CMK (cell line): ENCODE measurements at regions not wholly inside any gene's neighbourhood (a gene's known extent, or its start where the extent isn't known, plus 50 kb on each side); places are given as distances from the start of the nearest gene placed in this dataset.
"Not testable (repeated sequence)": the region's sequence is repeated elsewhere in the genome, so short reads cannot be mapped to it uniquely, and the experiment has no call there.

Experiments
- DNase-seq: peaks from one replicate; pipeline ENCODE4 v3.0.0-alpha.2; 2010; ENCODE audit warnings: low read depth

DNA sequence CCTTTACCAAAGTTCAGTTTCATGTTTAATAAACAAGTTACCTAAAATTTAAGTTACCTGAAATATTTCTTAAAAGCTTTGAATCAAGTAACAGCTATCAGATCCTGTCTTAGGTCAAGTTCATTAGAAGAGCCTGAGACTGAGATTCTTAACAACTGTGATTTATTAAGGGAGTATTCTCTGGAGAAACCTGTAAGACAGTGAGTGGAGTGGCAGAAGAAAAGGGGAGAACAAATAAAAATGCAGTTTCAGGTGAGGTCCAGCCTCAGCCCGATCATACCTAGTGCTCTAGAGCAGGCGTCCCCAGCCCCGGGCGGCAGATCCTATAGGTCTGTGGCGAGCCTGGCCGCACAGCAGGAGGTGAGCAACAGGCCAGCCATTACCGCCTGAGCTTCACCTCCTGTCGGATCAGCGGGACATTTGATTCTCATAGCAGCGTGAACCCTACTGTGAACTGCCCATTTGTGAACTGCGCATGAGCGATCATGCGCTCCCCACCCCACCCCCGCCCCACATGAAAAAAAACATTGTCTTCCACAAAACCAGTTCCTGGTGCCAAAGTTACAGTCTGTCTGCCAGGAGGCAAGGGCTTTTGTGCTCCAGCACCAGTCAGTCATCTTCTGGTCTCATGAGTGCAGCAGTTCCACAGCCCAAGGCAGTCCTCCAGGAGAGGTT lies 59.2 kb upstream of the ADGRB3 start:
- no peak for DNase-seq

GRCh38 chr6:68572975-68573374 lies 62.1 kb upstream of the ADGRB3 start:
- DNase-seq: no peak

DNA sequence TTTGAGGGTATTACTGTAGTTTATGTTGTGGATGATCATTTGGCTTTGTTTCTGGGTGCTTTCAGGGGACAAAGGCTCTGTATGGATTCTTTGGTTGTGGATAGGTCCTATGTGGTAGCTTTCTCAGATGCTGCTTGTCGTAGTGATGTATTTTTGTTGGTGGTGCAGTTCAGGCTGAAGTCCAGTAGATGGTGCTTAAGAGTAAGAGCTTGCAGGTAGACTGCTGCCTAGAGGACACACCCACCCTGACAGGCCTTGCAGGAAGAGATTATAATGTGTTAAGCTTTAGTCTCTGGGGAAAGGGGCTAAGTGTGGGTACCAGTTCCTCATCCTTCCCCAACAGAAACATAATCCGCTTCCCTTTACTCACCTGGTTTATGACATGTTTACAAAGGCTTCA lies 62.6 kb upstream of the ADGRB3 start:
- DNase-seq: peak; percentile 42

DNA sequence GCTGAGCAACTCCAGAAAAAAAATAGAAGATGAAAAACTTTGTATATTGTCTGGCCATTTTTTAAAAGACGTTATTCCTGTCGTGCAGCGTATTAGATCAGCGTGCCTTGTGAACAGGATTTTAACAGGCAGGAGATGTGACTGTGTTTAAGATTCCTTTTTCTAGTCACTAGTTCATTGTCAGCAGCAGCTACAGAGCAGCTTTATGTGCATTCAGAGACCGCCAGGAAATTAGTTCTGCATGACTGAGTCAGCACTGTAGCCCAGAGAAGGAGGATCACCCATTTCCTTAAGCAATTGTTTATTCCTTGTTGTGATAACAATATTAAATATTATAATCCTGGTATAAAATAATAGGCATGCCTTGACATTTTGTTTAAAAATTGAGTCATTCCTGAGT lies 75.4 kb upstream of the ADGRB3 start:
- no peak for DNase-seq

DNA sequence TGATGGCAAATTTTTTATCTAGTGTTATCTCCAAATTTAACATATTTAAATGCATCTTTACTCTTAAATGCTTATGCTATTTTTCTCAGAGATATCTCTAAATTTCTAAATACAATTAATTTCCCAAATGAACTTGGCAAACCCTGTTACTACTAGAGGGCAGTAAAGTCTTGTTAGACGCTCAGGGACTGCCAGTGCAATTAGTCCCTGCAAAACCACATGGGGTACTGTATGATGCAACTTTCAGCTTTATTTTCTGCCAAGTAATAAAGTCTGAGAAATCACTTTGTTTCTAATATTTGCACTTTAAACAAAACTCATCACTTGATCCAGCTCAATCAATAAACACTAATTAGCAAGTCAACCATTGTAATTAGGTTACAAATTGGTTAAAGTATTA lies 76.0 kb upstream of the ADGRB3 start:
- DNase-seq: no peak

- DNase-seq: no peak
Observed at GRCh38 chr6:68546620-68547019, 88.5 kb upstream of the ADGRB3 start.

DNA sequence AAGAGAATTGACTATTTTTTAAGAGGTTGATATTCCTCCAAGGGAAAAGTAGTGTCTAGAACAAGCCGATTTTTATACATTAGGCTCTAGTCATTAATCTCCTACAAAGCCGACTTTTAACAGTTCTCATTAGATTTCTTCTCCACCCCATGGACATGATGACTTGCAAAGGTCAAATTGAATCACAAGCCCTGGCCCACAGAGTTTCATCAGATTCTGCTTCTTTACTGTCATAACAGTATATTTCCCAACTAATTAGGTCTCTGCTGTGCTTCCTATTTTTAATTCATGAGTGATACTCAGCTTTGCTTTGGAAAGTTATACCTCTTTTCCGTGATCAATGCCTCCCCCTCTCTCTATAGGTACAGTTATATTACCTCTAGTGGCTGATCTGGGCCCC lies 90.6 kb upstream of the ADGRB3 start:
- no peak for DNase-seq

- DNase-seq: no peak
Observed at GRCh38 chr6:68533339-68533795, 101.7 kb upstream of the ADGRB3 start.

DNA sequence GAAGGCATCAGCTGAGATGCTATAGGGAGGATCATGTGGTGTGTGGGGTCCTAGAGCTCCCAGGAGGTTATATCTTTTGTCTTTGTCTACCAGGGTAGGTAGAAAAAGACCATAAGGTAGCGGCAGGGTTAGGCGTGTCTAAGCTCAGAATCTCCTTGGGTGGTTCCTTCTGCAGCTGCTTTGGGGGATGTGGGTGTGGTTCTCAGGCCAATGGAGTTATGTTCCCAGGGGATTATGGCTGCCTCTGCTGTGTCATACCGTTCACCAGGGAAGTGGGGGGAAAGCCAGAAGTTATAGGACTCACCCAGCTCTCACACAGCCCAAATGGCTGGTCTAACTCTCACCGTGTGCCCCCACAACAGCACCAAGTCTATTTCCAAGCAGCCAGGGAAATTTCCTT lies 107.4 kb upstream of the ADGRB3 start:
- no peak for DNase-seq

DNA sequence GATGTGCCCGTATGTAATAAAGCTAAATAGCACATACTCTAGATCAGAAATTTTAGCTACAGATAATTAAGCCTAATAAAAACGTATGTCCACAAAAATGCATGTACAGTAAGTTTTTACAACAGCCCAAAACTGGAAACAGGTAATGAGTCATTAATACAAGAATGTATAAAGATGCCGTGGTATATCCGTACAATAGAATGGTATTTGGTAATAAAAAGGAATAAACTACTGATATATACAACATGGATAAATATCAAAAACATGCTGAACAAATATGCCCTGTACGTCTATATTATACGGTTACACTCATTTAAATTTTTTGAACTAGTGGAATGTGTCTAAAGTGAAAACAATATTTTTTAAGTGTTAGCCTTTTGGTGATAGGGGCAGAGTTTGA lies 128.2 kb upstream of the ADGRB3 start:
- no peak for DNase-seq

GRCh38 chr6:68502946-68503345 lies 132.1 kb upstream of the ADGRB3 start:
- no peak for DNase-seq

DNA sequence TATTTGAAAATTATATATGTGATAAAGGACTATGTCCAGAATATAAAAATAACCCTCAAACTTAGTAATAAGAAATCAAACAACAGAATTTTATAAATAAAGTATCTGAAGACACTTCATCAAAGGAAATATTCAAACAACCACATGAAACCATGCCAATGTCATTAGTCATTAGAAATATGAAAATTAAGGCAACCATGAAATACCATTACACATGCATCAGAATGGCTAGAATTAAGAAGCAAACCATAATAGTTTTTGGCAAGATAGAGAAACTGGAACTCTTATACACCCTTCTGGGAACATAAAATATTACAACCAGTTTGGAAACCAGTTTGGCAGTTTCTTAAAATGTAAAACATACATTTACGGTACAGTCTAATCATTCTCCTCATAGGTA lies 137.2 kb upstream of the ADGRB3 start:
- no peak for DNase-seq

DNA sequence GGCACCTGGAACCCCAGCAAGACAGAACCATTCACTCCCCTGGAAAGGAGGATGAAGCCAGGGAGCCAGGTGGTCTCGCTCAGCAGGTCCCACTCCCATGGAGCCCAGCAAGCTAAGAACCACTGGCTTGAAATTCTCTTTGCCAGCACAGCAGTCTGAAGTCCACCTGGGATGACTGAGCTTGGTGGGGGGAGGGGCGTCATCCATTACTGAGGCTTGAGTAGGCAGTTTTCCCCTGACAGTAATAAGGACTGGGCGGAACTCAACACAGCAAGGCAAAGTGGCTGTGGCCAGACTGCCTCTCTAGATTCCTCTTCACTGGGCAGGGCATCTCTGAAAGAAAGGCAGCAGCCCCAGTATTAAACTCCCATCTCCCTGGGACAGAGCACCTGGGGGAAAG lies 140.2 kb upstream of the ADGRB3 start:
- DNase-seq: not testable (repeated sequence)

GRCh38 chr6:68476611-68477010 lies 158.5 kb upstream of the ADGRB3 start:
- DNase-seq: no peak

- no peak for DNase-seq
Observed at GRCh38 chr6:68473433-68474210, 161.5 kb upstream of the ADGRB3 start.

DNA sequence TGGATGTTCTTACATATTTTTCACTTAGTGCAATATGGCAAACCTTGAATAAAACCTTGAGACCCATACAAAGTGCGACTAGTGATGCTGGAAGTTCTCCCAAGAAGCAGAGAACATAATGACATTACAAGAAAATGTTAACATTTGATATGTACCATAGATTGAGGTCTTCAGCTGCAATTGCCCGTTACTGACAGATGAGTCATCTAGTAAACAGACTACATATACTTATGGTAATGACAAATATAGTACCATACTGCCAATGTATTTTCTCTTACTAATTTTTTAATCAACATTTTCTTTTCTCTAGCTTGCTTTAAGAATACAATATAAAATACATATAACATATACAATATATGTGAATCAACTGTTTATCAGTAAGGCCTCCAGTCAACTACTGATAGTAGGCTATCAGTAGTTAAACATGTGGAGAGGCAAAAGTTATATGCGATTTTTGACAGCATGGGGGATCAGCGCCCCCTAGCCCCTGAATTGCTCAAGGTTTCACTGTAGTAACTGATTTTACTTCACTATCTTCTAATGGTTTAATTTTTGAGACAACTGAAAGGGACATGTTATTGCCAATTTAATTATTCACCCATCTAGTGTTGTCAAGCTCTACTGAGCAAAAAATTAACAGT lies 166.7 kb upstream of the ADGRB3 start:
- DNase-seq: peak; percentile 8

DNA sequence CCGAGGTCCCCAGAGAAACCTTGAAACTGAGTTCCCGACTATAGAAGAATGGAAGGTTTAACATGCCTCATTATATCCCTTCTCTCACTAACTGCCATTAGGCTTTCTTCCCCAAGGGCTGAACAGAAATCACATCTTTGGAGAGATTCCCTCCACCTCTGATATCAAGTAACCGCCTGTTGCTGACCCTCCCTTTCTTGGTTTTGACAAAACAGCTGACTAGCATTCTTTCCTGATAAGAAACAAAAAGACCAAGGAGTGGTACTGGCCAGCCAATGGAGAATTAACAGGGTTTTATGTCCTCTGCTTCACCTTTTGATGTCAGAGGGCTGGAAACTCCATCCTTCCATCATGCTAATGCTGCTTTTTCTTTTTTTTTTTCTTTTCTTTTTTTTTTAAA lies 176.6 kb upstream of the ADGRB3 start:
- no peak for DNase-seq

DNA sequence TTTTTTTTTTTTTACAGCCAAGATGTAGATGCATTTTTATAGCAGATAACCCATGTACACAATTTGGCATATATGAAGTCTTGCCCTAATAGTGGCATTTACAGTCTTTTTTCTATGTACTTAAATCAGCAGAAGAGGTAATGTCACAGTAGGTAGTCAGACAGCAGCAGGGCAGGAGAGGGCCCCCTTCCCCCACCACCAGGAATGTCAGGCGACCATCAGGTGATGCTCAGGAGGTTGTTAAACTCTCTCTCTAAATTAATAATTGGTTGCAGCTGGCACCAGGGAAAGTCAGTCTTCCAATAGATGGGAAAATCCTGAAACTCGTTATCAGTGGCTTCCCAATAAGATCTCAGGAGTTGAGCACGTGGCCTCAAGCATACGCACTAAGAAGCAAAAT lies 188.0 kb upstream of the ADGRB3 start:
- no peak for DNase-seq

GRCh38 chr6:68445926-68446325 lies 189.2 kb upstream of the ADGRB3 start:
- no peak for DNase-seq

DNA sequence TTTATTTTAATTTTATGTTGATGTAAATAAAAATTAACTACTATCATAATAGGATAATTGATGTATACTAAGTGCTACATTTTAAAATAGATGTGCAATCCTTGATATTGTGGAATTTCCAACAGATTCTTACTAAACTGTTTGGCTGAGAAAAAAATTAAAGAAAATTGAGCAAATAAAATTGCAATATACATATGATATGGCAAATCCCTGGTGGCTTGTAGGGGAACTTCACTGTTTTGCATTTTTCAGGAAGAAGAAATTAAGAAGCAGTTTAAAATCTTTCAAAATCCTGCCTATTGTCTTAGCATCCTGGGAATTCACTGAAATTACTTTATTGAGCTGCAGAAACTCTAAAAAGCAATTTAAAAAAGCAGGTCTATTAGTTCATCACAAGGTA lies 191.4 kb upstream of the ADGRB3 start:
- DNase-seq: no peak

DNA sequence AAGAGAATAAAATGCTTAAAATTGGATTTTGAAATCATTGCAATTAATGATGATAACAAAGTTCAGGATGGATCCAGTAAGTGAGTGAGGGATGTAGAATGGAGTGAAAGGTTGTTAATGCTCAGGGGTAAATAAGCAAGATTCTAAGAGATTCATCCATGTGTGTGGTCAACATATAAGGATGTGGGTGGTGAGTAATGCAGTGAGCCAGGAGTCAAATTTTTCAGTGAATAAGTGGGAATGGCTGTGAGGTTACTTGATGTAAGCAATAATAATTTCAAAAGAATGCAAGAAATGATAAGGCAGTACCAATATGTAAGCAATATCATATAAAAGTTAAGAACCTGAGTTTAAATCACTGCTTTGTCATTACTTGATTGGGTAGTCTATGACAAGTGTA lies 207.5 kb upstream of the ADGRB3 start:
- DNase-seq: no peak

DNA sequence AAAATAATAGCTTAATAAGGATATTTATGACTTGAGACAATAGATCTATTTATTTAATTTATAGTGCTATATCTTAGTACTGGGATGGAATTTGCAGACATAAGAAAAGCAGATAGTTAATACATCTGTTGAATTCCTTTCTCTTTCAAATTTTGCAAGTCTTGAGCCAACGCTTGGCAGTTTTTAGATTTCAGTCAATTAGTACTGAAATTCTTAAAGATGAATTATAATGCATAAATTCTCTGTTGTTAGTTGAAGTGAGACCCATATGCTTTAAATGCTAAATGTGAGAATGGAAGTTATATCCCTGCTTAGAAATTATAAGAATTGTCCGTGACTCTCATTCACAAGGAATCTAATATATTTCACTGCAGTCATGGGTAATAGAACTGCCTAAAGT lies 225.1 kb upstream of the ADGRB3 start:
- DNase-seq: no peak

GRCh38 chr6:68400396-68400795 lies 234.7 kb upstream of the ADGRB3 start:
- DNase-seq: no peak
